Activated naive CD8-positive, alpha-beta T cell treated with anti-CD3 and anti-CD28 coated beads, Interleukin-2, amount 10 ng/mL, durations not matched to agents 7 days and 5 days (primary cell): ENCODE measurements at regions not wholly inside any gene's neighbourhood (a gene's known extent, or its start where the extent isn't known, plus 50 kb on each side); places are given as distances from the start of the nearest gene placed in this dataset.

Experiments used
- ATAC-seq: fragments of 150-1000 bp; cut with Tn5 transposase; one replicate; pipeline ENCODE4 v1.10.0; 2021; ENCODE audit warnings: low read depth, moderate library complexity
- POLR2A ChIA-PET: fragments of 350-600 bp; sonication (Branson Sonifier 250); formaldehyde crosslinking; loops from one replicate; lab custom pipeline; 2021; ENCODE audit warnings: antibody characterized with exemption; lab: Charles Lee
- DNase-seq: peaks from one replicate; pipeline ENCODE4 v3.0.0; 2021
- H3K27ac Mint-ChIP-seq: one replicate; pipeline ENCODE4 v1.8.0; 2022; ENCODE audit warnings: mild to moderate bottlenecking, mixed read lengths
- H3K27me3 Mint-ChIP-seq: one replicate; pipeline ENCODE4 v1.8.0; 2022; ENCODE audit warnings: mild to moderate bottlenecking, moderate library complexity, mixed read lengths
- H3K36me3 Mint-ChIP-seq: one replicate; pipeline ENCODE4 v1.8.0; 2021; ENCODE audit warnings: mild to moderate bottlenecking, mixed read lengths
- H3K4me1 Mint-ChIP-seq: one replicate; pipeline ENCODE4 v1.8.0; 2021; ENCODE audit warnings: mixed read lengths
- H3K4me3 Mint-ChIP-seq: one replicate; pipeline ENCODE4 v1.8.0; 2022; ENCODE audit warnings: mild to moderate bottlenecking, moderate library complexity, mixed read lengths
- H3K9me3 Mint-ChIP-seq: one replicate; pipeline ENCODE4 v1.8.0; 2021; ENCODE audit warnings: mixed read lengths

GRCh38 chr10:121282264-121282663 lies 316.0 kb downstream of the FGFR2 start:
- POLR2A ChIA-PET, result no interaction called here
- no peak overlapping the region for H3K4me3 Mint-ChIP-seq
- H3K27me3 Mint-ChIP-seq, result no peaks in the 10 kb centered on the region
- ATAC-seq, result no peak
- H3K36me3 Mint-ChIP-seq, result no peaks in the 10 kb centered on the region
- no peak overlapping the region for H3K27ac Mint-ChIP-seq
- DNase-seq, result no peak
- H3K9me3 Mint-ChIP-seq, result no peaks in the 10 kb centered on the region
- H3K4me1 Mint-ChIP-seq, result no peaks in the 10 kb centered on the region

GRCh38 chr10:121282797-121283515 lies 315.3 kb downstream of the FGFR2 start:
- ATAC-seq (no peak), DNase-seq (no peak)
- Mint-ChIP-seq H3K36me3 (no peaks in the 10 kb centered on the region), H3K4me3 (no peak overlapping the region), H3K9me3 (no peaks in the 10 kb centered on the region), H3K27ac (no peak overlapping the region), H3K27me3 (no peaks in the 10 kb centered on the region), H3K4me1 (no peaks in the 10 kb centered on the region)
- POLR2A ChIA-PET, result no interaction called here

- DNase-seq (no peak), ATAC-seq (no peak)
- H3K27ac Mint-ChIP-seq, result no peak overlapping the region
- H3K9me3 Mint-ChIP-seq, result no peaks in the 10 kb centered on the region
- no peaks in the 10 kb centered on the region for H3K4me1 Mint-ChIP-seq
- POLR2A ChIA-PET, result no interaction called here
- H3K27me3 Mint-ChIP-seq, result no peaks in the 10 kb centered on the region
- no peaks in the 10 kb centered on the region for H3K36me3 Mint-ChIP-seq
- no peak overlapping the region for H3K4me3 Mint-ChIP-seq
These were observed 313.3 kb downstream of the FGFR2 start for GRCh38 chr10:121284936-121285335.

GRCh38 chr10:121285406-121286196 lies 312.6 kb downstream of the FGFR2 start:
- ATAC-seq, result no peak
- no peaks in the 10 kb centered on the region for H3K36me3 Mint-ChIP-seq
- POLR2A ChIA-PET, result no interaction called here
- H3K27me3 Mint-ChIP-seq, result no peaks in the 10 kb centered on the region
- DNase-seq, result no peak
- H3K27ac Mint-ChIP-seq, result no peak overlapping the region
- H3K4me3 Mint-ChIP-seq, result no peak overlapping the region
- H3K9me3 Mint-ChIP-seq, result no peaks in the 10 kb centered on the region
- no peaks in the 10 kb centered on the region for H3K4me1 Mint-ChIP-seq

GRCh38 chr10:121288011-121288410 lies 310.2 kb downstream of the FGFR2 start:
- Mint-ChIP-seq H3K27me3 (no peaks in the 10 kb centered on the region), H3K4me3 (no peak overlapping the region), H3K4me1 (no peaks in the 10 kb centered on the region), H3K9me3 (no peaks in the 10 kb centered on the region), H3K27ac (no peak overlapping the region), H3K36me3 (no peaks in the 10 kb centered on the region)
- DNase-seq, result no peak
- ATAC-seq, result no peak
- POLR2A ChIA-PET, result no interaction called here

GRCh38 chr10:121288864-121289661 lies 309.2 kb downstream of the FGFR2 start:
- Mint-ChIP-seq H3K9me3 (no peaks in the 10 kb centered on the region), H3K27ac (no peak overlapping the region), H3K4me3 (no peak overlapping the region), H3K36me3 (no peaks in the 10 kb centered on the region), H3K4me1 (no peaks in the 10 kb centered on the region), H3K27me3 (no peaks in the 10 kb centered on the region)
- POLR2A ChIA-PET, result no interaction called here
- ATAC-seq, result no peak
- DNase-seq, result no peak

GRCh38 chr10:121289800-121290199 lies 308.4 kb downstream of the FGFR2 start:
- POLR2A ChIA-PET, result no interaction called here
- no peaks in the 10 kb centered on the region for H3K27me3 Mint-ChIP-seq
- no peaks in the 10 kb centered on the region for H3K4me1 Mint-ChIP-seq
- no peak overlapping the region for H3K27ac Mint-ChIP-seq
- no peak overlapping the region for H3K4me3 Mint-ChIP-seq
- ATAC-seq, result no peak
- H3K36me3 Mint-ChIP-seq, result no peaks in the 10 kb centered on the region
- H3K9me3 Mint-ChIP-seq, result no peaks in the 10 kb centered on the region
- no peak for DNase-seq

GRCh38 chr10:121290674-121291073 lies 307.6 kb downstream of the FGFR2 start:
- POLR2A ChIA-PET, result no interaction called here
- DNase-seq (no peak), ATAC-seq (no peak)
- H3K9me3 Mint-ChIP-seq, result no peaks in the 10 kb centered on the region
- no peaks in the 10 kb centered on the region for H3K36me3 Mint-ChIP-seq
- H3K27ac Mint-ChIP-seq, result no peak overlapping the region
- no peak overlapping the region for H3K4me3 Mint-ChIP-seq
- H3K27me3 Mint-ChIP-seq, result no peaks in the 10 kb centered on the region
- no peaks in the 10 kb centered on the region for H3K4me1 Mint-ChIP-seq

- DNase-seq, result no peak
- Mint-ChIP-seq H3K4me3 (no peak overlapping the region), H3K36me3 (no peaks in the 10 kb centered on the region), H3K4me1 (no peaks in the 10 kb centered on the region), H3K27ac (no peak overlapping the region), H3K27me3 (no peaks in the 10 kb centered on the region), H3K9me3 (no peaks in the 10 kb centered on the region)
- POLR2A ChIA-PET, result no interaction called here
- ATAC-seq, result no peak
These were observed 306.9 kb downstream of the FGFR2 start for GRCh38 chr10:121291376-121291775.

- Mint-ChIP-seq H3K4me3 (no peak overlapping the region), H3K27ac (no peak overlapping the region), H3K27me3 (no peaks in the 10 kb centered on the region), H3K36me3 (no peaks in the 10 kb centered on the region), H3K4me1 (no peaks in the 10 kb centered on the region), H3K9me3 (no peaks in the 10 kb centered on the region)
- no peak for ATAC-seq
- POLR2A ChIA-PET, result no interaction called here
- DNase-seq, result no peak
These were observed 306.4 kb downstream of the FGFR2 start for GRCh38 chr10:121291823-121292222.

- no peak for DNase-seq
- Mint-ChIP-seq H3K36me3 (no peaks in the 10 kb centered on the region), H3K9me3 (no peaks in the 10 kb centered on the region), H3K27ac (no peak overlapping the region), H3K4me1 (no peaks in the 10 kb centered on the region), H3K4me3 (no peak overlapping the region), H3K27me3 (no peaks in the 10 kb centered on the region)
- POLR2A ChIA-PET, result no interaction called here
- no peak for ATAC-seq
These were observed 305.9 kb downstream of the FGFR2 start for GRCh38 chr10:121292321-121292720.

- Mint-ChIP-seq H3K36me3 (no peaks in the 10 kb centered on the region), H3K27me3 (no peaks in the 10 kb centered on the region), H3K4me3 (no peak overlapping the region), H3K4me1 (no peaks in the 10 kb centered on the region), H3K9me3 (no peaks in the 10 kb centered on the region), H3K27ac (no peak overlapping the region)
- POLR2A ChIA-PET, result no interaction called here
- ATAC-seq (no peak), DNase-seq (no peak)
These were observed 305.1 kb downstream of the FGFR2 start for GRCh38 chr10:121293110-121293509.

GRCh38 chr10:121294630-121295029 lies 303.6 kb downstream of the FGFR2 start:
- Mint-ChIP-seq H3K9me3 (no peaks in the 10 kb centered on the region), H3K27me3 (no peaks in the 10 kb centered on the region), H3K27ac (no peak overlapping the region), H3K36me3 (no peaks in the 10 kb centered on the region), H3K4me3 (no peak overlapping the region), H3K4me1 (no peaks in the 10 kb centered on the region)
- no peak for ATAC-seq
- no peak for DNase-seq
- POLR2A ChIA-PET, result no interaction called here
